ENCODE measurements at regions not wholly inside any gene's neighbourhood (a gene's known extent, or its start where the extent isn't known, plus 50 kb on each side); places are given as distances from the start of the nearest gene placed in this dataset.

- no peak for TF ChIP-seq POLR2A (IDR thresholded peaks at IDR 0.05; ENCODE audit: low read length)
- no peak for TF ChIP-seq GATA1 (IDR thresholded peaks at IDR 0.05; ENCODE audit: low read depth, low read length)
Observed at GRCh38 chr2:172342078-172342477, 85.3 kb upstream of the ITGA6 start.
